ENCODE measurements at regions not wholly inside any gene's neighbourhood (a gene's known extent, or its start where the extent isn't known, plus 50 kb on each side); places are given as distances from the start of the nearest gene placed in this dataset.
A peak's percentile ranks its signal among the peaks of the same experiment; 100 is the strongest.

- Histone ChIP-seq H3K18ac (ENCODE audit: extremely low read depth, low read length) (no peak overlapping the region), H3K79me1 (ENCODE audit: low read depth, low read length) (no peaks in the 10 kb centered on the region), H2BK12ac (ENCODE audit: low read depth, low read length) (no peak overlapping the region), H3K56ac (replicated peaks; ENCODE audit: insufficient read length, low read depth, low read length) (no peak overlapping the region), H3K9me3 (ENCODE audit: insufficient read depth in 2 of 2, low read depth in 1 of 2, low read length in 1 of 2) (no peaks in the 10 kb centered on the region), H2AK5ac (ENCODE audit: low read depth, low read length) (no peak overlapping the region), H3K4me3 (ENCODE audit: extremely low read depth in 1 of 4, insufficient read depth in 2 of 4, low read depth in 3 of 4, low read length in 4 of 4) (no peak overlapping the region), H3K23me2 (ENCODE audit: low read depth, low read length) (no peaks in the 10 kb centered on the region; the same call in 1 of the 2 replicates), H3K4ac (replicated peaks; ENCODE audit: insufficient read length, low read depth, low read length) (no peak overlapping the region), H3K9ac (replicated peaks in 1 of 4; ENCODE audit: extremely low read depth in 1 of 4, low read depth in 3 of 4, low read length in 3 of 4) (no peak overlapping the region), H2BK5ac (ENCODE audit: low read depth, low read length) (no peak overlapping the region), H4K20me1 (replicated peaks in 1 of 2; ENCODE audit: control insufficient read depth in 1 of 2, insufficient read depth in 2 of 2, low read length in 2 of 2) (no peaks in the 10 kb centered on the region), H3K27me3 (replicated peaks in 1 of 4; ENCODE audit: control insufficient read depth in 3 of 4, extremely low read depth in 1 of 4, insufficient read depth in 3 of 4, low read length in 3 of 4) (no peaks in the 10 kb centered on the region), H3K27ac (ENCODE audit: low read depth, low read length) (no peak overlapping the region), H3K79me2 (ENCODE audit: control insufficient read depth in 1 of 2, insufficient read depth in 2 of 2, low read length in 2 of 2) (no peaks in the 10 kb centered on the region), H2AFZ (ENCODE audit: low read length) (no peak overlapping the region), H3K36me3 (ENCODE audit: control insufficient read depth in 2 of 4, insufficient read depth in 4 of 4, low read length in 3 of 4) (no peaks in the 10 kb centered on the region), H2BK15ac (ENCODE audit: low read length) (no peak overlapping the region), H3K23ac (ENCODE audit: insufficient read length) (no peak overlapping the region), H2BK120ac (replicated peaks; ENCODE audit: low read depth, low read length) (no peak overlapping the region), H2BK20ac (ENCODE audit: low read length) (no peak overlapping the region), H4K91ac (replicated peaks; ENCODE audit: insufficient read length, low read length) (no peak overlapping the region), H3K14ac (ENCODE audit: insufficient read length) (no peak overlapping the region), H3K4me2 (ENCODE audit: insufficient read depth in 1 of 2, low read depth in 2 of 2, low read length in 2 of 2) (0 out of 4 replicates have a peak overlapping the region, but pooled peaks of 1 of the 2 experiments have one; percentile 10), H4K8ac (ENCODE audit: extremely low read depth, insufficient read depth, low read length) (no peak overlapping the region), H4K5ac (ENCODE audit: insufficient read length, low read depth, low read length) (no peak overlapping the region), H3K4me1 (replicated peaks in 1 of 4; ENCODE audit: control insufficient read depth in 3 of 4, insufficient read depth in 4 of 4, low read length in 3 of 4) (peaks cover 0 to 2% (median under 1%) of the 10 kb centered on the region in 4 experiments; a peak in 3 of 7 replicates)
- ChIA-PET CTCF (ENCODE audit: partially characterized antibody) (interaction anchor here (0.8 kb wide), 1 partner anchor 251 kb away, joined by 3 read pairs; no protein-coding TSS in a partner anchor), POLR2A (ENCODE audit: partially characterized antibody) (no interaction called here)
- no peak for FAIRE-seq
- TF ChIP-seq EP300 (IDR thresholded peaks at IDR 0.05; ENCODE audit: borderline replicate concordance in 1 of 2, low read depth in 2 of 2, low read length in 2 of 2) (no peak), GTF2F1 (IDR thresholded peaks at IDR 0.05; ENCODE audit: borderline replicate concordance, low read depth, low read length) (no peak), SRF (IDR thresholded peaks at IDR 0.05; ENCODE audit: low read depth, low read length) (no peak), CEBPB (IDR thresholded peaks at IDR 0.05; ENCODE audit: low read depth, low read length) (no peak), TCF12 (IDR thresholded peaks at IDR 0.05; ENCODE audit: low read depth, low read length) (no peak), ASH2L (IDR thresholded peaks at IDR 0.05; ENCODE audit: low read length) (no peak), POLR2A (IDR thresholded peaks at IDR 0.05; ENCODE audit: control extremely low read depth in 1 of 2, low read depth in 2 of 2, low read length in 2 of 2) (no peak), BRCA1 (IDR thresholded peaks at IDR 0.05; ENCODE audit: low read depth, low read length) (no peak), E2F6 (IDR thresholded peaks at IDR 0.05) (peak; percentile 59), CREB1 (IDR thresholded peaks at IDR 0.05) (no peak), TAF7 (optimal IDR thresholded peaks at IDR 0.05; ENCODE audit: borderline replicate concordance, low read depth, low read length) (no peak), POU5F1 (IDR thresholded peaks at IDR 0.05; ENCODE audit: low read depth, low read length) (no peak), MAX (IDR thresholded peaks at IDR 0.05) (peak; percentile 65; the same call in 1 of the 2 replicates)
- 57% methylated on average over 4 of the region's 4 CpGs; no CpG with 5 or more reads in 1 of the 2 experiments for WGBS, 2 experiments (ENCODE audit: extremely low coverage in 1 of 2, insufficient coverage in 1 of 2, insufficient read length in 1 of 2, insufficient replicate concordance in 2 of 2, low coverage in 1 of 2, low lambda C conversion rate in 2 of 2, missing lambda C conversion rate in 1 of 2)
- DNase-seq (ENCODE audit: low read depth in 1 of 2, low spot score in 2 of 2), result no peak
Observed at GRCh38 chr18:30142248-30142647, 900.3 kb downstream of the DSC3 start.
